Keratinocyte (primary cell): ENCODE measurements at regions not wholly inside any gene's neighbourhood (a gene's known extent, or its start where the extent isn't known, plus 50 kb on each side); places are given as distances from the start of the nearest gene placed in this dataset.
"Not testable (repeated sequence)": the region's sequence is repeated elsewhere in the genome, so short reads cannot be mapped to it uniquely, and the experiment has no call there.

Experiments
- DNase-seq: peaks from one replicate; pipeline ENCODE4 v3.0.0-alpha.2; 2011; ENCODE audit warnings: low read depth, missing footprints, low spot score
- FAIRE-seq: peaks from 2 replicates; lab custom pipeline; 2011; peaks lifted over from hg19 to GRCh38; lab: Jason Lieb, UNC
- H2AFZ ChIP-seq: 2 replicates; pipeline ENCODE4 v1.6.0; 2012; ENCODE audit warnings: low read length, control low read depth, inconsistent platforms; ENCODE audit not compliant: control insufficient read depth
- H3K27ac ChIP-seq: 2 replicates; pipeline ENCODE4 v1.5.1; 2011; ENCODE audit warnings: low read length; ENCODE audit not compliant: control insufficient read depth, insufficient read depth
- H3K27me3 ChIP-seq: 3 replicates; pipeline ENCODE4 v1.6.0; 2011; ENCODE audit warnings: low read length; ENCODE audit not compliant: control insufficient read depth, insufficient read depth; ENCODE audit errors: extremely low read depth
- H3K36me3 ChIP-seq, 2 experiments: 2 replicates in 1 of 2; 3 replicates in 1 of 2; pipeline ENCODE4 v1.5.1; 2011; ENCODE audit warnings: low read length in 2 of 2, mild to moderate bottlenecking in 1 of 2; ENCODE audit not compliant: control insufficient read depth in 2 of 2, insufficient read depth in 2 of 2; ENCODE audit errors: extremely low read depth in 1 of 2
- H3K4me1 ChIP-seq: 3 replicates; pipeline ENCODE4 v1.5.1; 2011; ENCODE audit warnings: low read length; ENCODE audit not compliant: control insufficient read depth, insufficient read depth; ENCODE audit errors: extremely low read depth
- H3K4me2 ChIP-seq: 3 replicates; pipeline ENCODE4 v1.6.0; 2011; ENCODE audit warnings: low read depth, low read length; ENCODE audit not compliant: control insufficient read depth, insufficient read depth; ENCODE audit errors: extremely low read depth
- H3K4me3 ChIP-seq, 3 experiments: fragments of 200-600 bp in 1 of 3; sonication (generic) in 1 of 3; 2 replicates in 2 of 3; 3 replicates in 1 of 3; pipeline ENCODE4 v1.5.1; 2011 to 2016; ENCODE audit warnings: low read length in 3 of 3, mild to moderate bottlenecking in 3 of 3, control low read depth in 2 of 3, inconsistent platforms in 1 of 3, low read depth in 1 of 3, mixed read lengths in 1 of 3, mixed run types in 1 of 3, moderate library complexity in 1 of 3; ENCODE audit not compliant: control insufficient read depth in 2 of 3, insufficient read depth in 2 of 3; ENCODE audit errors: extremely low read depth in 1 of 3
- H3K79me2 ChIP-seq: 2 replicates; pipeline ENCODE4 v1.6.0; 2012; ENCODE audit warnings: low read length; ENCODE audit not compliant: control insufficient read depth, insufficient read depth
- H3K9ac ChIP-seq: 3 replicates; pipeline ENCODE4 v1.6.0; 2011; ENCODE audit warnings: low read length; ENCODE audit not compliant: control insufficient read depth, insufficient read depth; ENCODE audit errors: extremely low read depth
- H3K9me1 ChIP-seq: 3 replicates; pipeline ENCODE4 v1.6.0; 2011; ENCODE audit warnings: low read length; ENCODE audit not compliant: control insufficient read depth, insufficient read depth; ENCODE audit errors: extremely low read depth
- H3K9me3 ChIP-seq: 2 replicates; pipeline ENCODE4 v1.5.1; 2012; ENCODE audit warnings: low read depth, low read length; ENCODE audit not compliant: control insufficient read depth
- H4K20me1 ChIP-seq: 3 replicates; pipeline ENCODE4 v1.6.0; 2011; ENCODE audit warnings: low read length; ENCODE audit not compliant: control insufficient read depth, insufficient read depth; ENCODE audit errors: extremely low read depth
- EZH2 ChIP-seq: IDR thresholded peaks from one replicate; pipeline ENCODE4 v1.6.1; 2012; ENCODE audit warnings: inconsistent platforms, mild to moderate bottlenecking, low read length, moderate library complexity
- dilution Hi-C: fragments of 300-500 bp; cut with MboI; formaldehyde crosslinking; loops from one replicate; pipeline ENCODE4 v1.7.0; 2020; ENCODE audit warnings: low sequenced_read_pairs; ENCODE audit not compliant: extremely low pct_ligation_motif_present
- TF ChIP-seq, protein P1 (sequence below), 3 experiments: IDR thresholded peaks in 1 of 3; conservative IDR thresholded peaks in 1 of 3; optimal IDR thresholded peaks in 1 of 3; 2 replicates in 2 of 3; 3 replicates in 1 of 3; pipeline versions ENCODE3 to v1.5.1; 2011; ENCODE audit warnings: low read length in 3 of 3, mild to moderate bottlenecking in 3 of 3, moderate library complexity in 2 of 3, control low read depth in 1 of 3, inconsistent platforms in 1 of 3; ENCODE audit not compliant: insufficient read depth in 2 of 3; ENCODE audit errors: extremely low read depth in 1 of 3

DNA sequence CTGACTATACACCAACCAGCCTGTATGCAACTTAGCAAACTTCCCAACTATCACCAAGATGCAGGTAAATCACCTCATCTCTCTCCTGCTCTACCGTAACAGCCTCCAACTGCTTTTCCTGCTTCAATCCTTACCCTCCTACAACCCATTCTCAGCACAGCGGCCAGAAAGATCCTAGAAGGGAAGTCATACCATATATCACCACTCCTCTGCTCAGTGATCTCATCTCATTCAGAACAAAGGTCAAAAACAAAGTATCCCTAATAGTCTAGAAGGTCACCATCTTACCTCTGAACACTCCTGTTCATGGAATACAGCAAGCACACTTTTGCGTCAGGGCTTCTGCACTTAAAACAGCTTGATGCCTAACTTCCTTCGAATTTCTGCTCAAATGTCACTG lies 62.2 kb upstream of the RNF38 start:
- H3K36me3 ChIP-seq = peaks cover 0 to 2% of the 10 kb centered on the region in 2 experiments
- FAIRE-seq (no peak), DNase-seq (no peak)
- H3K27ac ChIP-seq = no peak overlapping the region
- no peak overlapping the region for H3K4me3 ChIP-seq
- no peaks in the 10 kb centered on the region for H3K4me1 ChIP-seq
- dilution Hi-C loops = no loop called here
- no peak overlapping the region for H2AFZ ChIP-seq
- TF ChIP-seq EZH2 = no peak
- TF ChIP-seq, protein P1, sequence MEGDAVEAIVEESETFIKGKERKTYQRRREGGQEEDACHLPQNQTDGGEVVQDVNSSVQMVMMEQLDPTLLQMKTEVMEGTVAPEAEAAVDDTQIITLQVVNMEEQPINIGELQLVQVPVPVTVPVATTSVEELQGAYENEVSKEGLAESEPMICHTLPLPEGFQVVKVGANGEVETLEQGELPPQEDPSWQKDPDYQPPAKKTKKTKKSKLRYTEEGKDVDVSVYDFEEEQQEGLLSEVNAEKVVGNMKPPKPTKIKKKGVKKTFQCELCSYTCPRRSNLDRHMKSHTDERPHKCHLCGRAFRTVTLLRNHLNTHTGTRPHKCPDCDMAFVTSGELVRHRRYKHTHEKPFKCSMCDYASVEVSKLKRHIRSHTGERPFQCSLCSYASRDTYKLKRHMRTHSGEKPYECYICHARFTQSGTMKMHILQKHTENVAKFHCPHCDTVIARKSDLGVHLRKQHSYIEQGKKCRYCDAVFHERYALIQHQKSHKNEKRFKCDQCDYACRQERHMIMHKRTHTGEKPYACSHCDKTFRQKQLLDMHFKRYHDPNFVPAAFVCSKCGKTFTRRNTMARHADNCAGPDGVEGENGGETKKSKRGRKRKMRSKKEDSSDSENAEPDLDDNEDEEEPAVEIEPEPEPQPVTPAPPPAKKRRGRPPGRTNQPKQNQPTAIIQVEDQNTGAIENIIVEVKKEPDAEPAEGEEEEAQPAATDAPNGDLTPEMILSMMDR (optimal IDR thresholded peaks at IDR 0.05 in 1 of 3, IDR thresholded peaks at IDR 0.05 in 1 of 3, conservative IDR thresholded peaks at IDR 0.05 in 1 of 3; ENCODE audit: extremely low read depth in 1 of 3, insufficient read depth in 2 of 3, low read length in 3 of 3) = no peak
- peaks cover 3% of the 10 kb centered on the region for H3K79me2 ChIP-seq
- H3K9me1 ChIP-seq = no peaks in the 10 kb centered on the region
- no peaks in the 10 kb centered on the region for H3K27me3 ChIP-seq
- no peaks in the 10 kb centered on the region for H3K9me3 ChIP-seq
- no peaks in the 10 kb centered on the region for H4K20me1 ChIP-seq
- H3K9ac ChIP-seq = no peak overlapping the region
- H3K4me2 ChIP-seq = no peak overlapping the region

DNA sequence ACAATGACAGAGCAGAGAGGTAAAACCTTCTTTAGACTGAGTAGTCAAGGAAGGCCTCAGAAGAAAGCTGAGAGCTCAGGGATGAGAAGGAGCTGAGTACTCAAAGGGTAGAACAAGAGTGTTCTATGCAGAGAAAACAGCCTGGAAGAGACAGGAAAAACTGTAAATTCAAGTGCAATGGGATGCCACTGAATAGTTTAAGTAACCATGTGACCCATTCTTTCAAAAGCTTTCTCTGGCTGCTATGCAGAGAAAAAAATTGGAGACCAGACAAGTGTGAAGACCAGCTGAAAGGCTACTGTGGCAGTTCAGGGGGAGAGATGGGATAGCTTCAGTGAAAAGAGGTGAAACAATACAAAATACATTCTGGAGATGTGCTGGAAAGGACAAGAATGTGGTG lies 61.3 kb upstream of the RNF38 start:
- Histone ChIP-seq H3K79me2 (peaks cover 3% of the 10 kb centered on the region), H3K9ac (no peak overlapping the region), H3K9me3 (no peaks in the 10 kb centered on the region), H4K20me1 (no peaks in the 10 kb centered on the region), H3K36me3 (peaks cover 0 to 2% of the 10 kb centered on the region in 2 experiments), H3K9me1 (no peaks in the 10 kb centered on the region), H3K4me1 (peaks cover 4% of the 10 kb centered on the region), H3K27me3 (no peaks in the 10 kb centered on the region), H3K4me2 (no peak overlapping the region), H2AFZ (no peak overlapping the region), H3K4me3 (no peak overlapping the region), H3K27ac (no peak overlapping the region)
- dilution Hi-C loops = no loop called here
- FAIRE-seq (no peak), DNase-seq (no peak)
- TF ChIP-seq EZH2 = no peak
- TF ChIP-seq, protein P1 (optimal IDR thresholded peaks at IDR 0.05 in 1 of 3, IDR thresholded peaks at IDR 0.05 in 1 of 3, conservative IDR thresholded peaks at IDR 0.05 in 1 of 3; ENCODE audit: extremely low read depth in 1 of 3, insufficient read depth in 2 of 3, low read length in 3 of 3) = no peak

DNA sequence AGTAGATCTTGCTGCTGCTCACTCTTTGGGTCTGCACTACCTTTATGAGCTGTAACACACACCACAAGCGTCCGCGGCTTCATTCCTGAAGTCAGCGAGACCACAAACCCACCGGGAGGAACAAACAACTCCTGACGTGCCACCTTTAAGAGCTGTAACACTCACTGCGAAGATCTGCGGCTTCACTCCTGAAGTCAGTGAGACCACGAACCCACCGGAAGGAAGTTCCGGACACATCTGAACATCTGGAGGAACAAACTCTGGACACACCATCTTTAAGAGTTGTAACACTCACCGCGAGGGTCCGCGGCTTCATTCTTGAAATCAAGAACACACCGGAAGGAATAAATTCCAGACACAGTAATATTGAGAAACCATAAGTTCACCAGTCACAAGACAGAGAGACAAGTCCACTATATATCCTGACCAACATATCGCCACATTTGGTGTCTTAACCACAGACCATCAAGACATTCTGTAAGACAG lies 58.4 kb upstream of the RNF38 start:
- H3K9me3 ChIP-seq, dilution Hi-C loops, H4K20me1 ChIP-seq, H3K27ac ChIP-seq, H3K9me1 ChIP-seq, FAIRE-seq, H3K4me3 ChIP-seq, DNase-seq, H2AFZ ChIP-seq, H3K4me2 ChIP-seq, H3K79me2 ChIP-seq, H3K36me3 ChIP-seq, H3K4me1 ChIP-seq, H3K9ac ChIP-seq, H3K27me3 ChIP-seq: not testable (repeated sequence)
